ENCODE measurements at regions not wholly inside any gene's neighbourhood (a gene's known extent, or its start where the extent isn't known, plus 50 kb on each side); places are given as distances from the start of the nearest gene placed in this dataset.

- H3K36me3 ChIP-seq (ENCODE audit: control insufficient read depth in 5 of 5, insufficient read depth in 5 of 5, low read length in 5 of 5), result no peaks in the 10 kb centered on the region
- H3K27me3 ChIP-seq (ENCODE audit: control insufficient read depth in 5 of 5, insufficient read depth in 4 of 5, low read length in 5 of 5), result no peaks in the 10 kb centered on the region
- no peak overlapping the region for H3K27ac ChIP-seq (ENCODE audit: low read depth, low read length)
- H3K9me3 ChIP-seq (ENCODE audit: control insufficient read depth in 5 of 5, low read length in 5 of 5), result no peaks in the 10 kb centered on the region
- peaks cover 0 to 26% (median 7%) of the 10 kb centered on the region in 5 donors for H3K4me1 ChIP-seq (ENCODE audit: control insufficient read depth in 5 of 5, insufficient read depth in 5 of 5, low read length in 5 of 5)
- H3K9ac ChIP-seq (ENCODE audit: low read length in 5 of 5), result no peak overlapping the region
- no peak overlapping the region for H3K4me3 ChIP-seq (ENCODE audit: low read depth in 1 of 5, low read length in 5 of 5)
These were observed 297.5 kb upstream of the STT3B start for GRCh38 chr3:31235062-31235700.

- H3K27me3 ChIP-seq (ENCODE audit: control insufficient read depth in 5 of 5, insufficient read depth in 4 of 5, low read length in 5 of 5), result no peaks in the 10 kb centered on the region
- H3K27ac ChIP-seq (ENCODE audit: low read depth, low read length), result no peak overlapping the region
- H3K4me3 ChIP-seq (ENCODE audit: low read depth in 1 of 5, low read length in 5 of 5), result peak overlapping the region in 1 of 5 donors; percentile 16
- no peaks in the 10 kb centered on the region for H3K36me3 ChIP-seq (ENCODE audit: control insufficient read depth in 5 of 5, insufficient read depth in 5 of 5, low read length in 5 of 5)
- no peak overlapping the region for H3K9ac ChIP-seq (ENCODE audit: low read length in 5 of 5)
- peaks cover 0 to 11% (median 0%) of the 10 kb centered on the region in 5 donors for H3K4me1 ChIP-seq (ENCODE audit: control insufficient read depth in 5 of 5, insufficient read depth in 5 of 5, low read length in 5 of 5)
- no peaks in the 10 kb centered on the region for H3K9me3 ChIP-seq (ENCODE audit: control insufficient read depth in 5 of 5, low read length in 5 of 5)
These were observed 294.8 kb upstream of the STT3B start for GRCh38 chr3:31237887-31238286.

- Histone ChIP-seq H3K4me3 (ENCODE audit: low read depth in 1 of 5, low read length in 5 of 5) (no peak overlapping the region), H3K36me3 (ENCODE audit: control insufficient read depth in 5 of 5, insufficient read depth in 5 of 5, low read length in 5 of 5) (no peaks in the 10 kb centered on the region), H3K27ac (ENCODE audit: low read depth, low read length) (no peak overlapping the region), H3K27me3 (ENCODE audit: control insufficient read depth in 5 of 5, insufficient read depth in 4 of 5, low read length in 5 of 5) (no peaks in the 10 kb centered on the region), H3K9ac (ENCODE audit: low read length in 5 of 5) (no peak overlapping the region), H3K4me1 (ENCODE audit: control insufficient read depth in 5 of 5, insufficient read depth in 5 of 5, low read length in 5 of 5) (peaks cover 0 to 5% (median 0%) of the 10 kb centered on the region in 5 donors), H3K9me3 (ENCODE audit: control insufficient read depth in 5 of 5, low read length in 5 of 5) (no peaks in the 10 kb centered on the region)
These were observed 292.7 kb upstream of the STT3B start for GRCh38 chr3:31240013-31240412.

- H3K9me3 ChIP-seq (ENCODE audit: control insufficient read depth in 5 of 5, low read length in 5 of 5), result no peaks in the 10 kb centered on the region
- no peak overlapping the region for H3K9ac ChIP-seq (ENCODE audit: low read length in 5 of 5)
- H3K36me3 ChIP-seq (ENCODE audit: control insufficient read depth in 5 of 5, insufficient read depth in 5 of 5, low read length in 5 of 5), result no peaks in the 10 kb centered on the region
- no peak overlapping the region for H3K27ac ChIP-seq (ENCODE audit: low read depth, low read length)
- no peak overlapping the region for H3K4me3 ChIP-seq (ENCODE audit: low read depth in 1 of 5, low read length in 5 of 5)
- no peaks in the 10 kb centered on the region for H3K27me3 ChIP-seq (ENCODE audit: control insufficient read depth in 5 of 5, insufficient read depth in 4 of 5, low read length in 5 of 5)
- peaks cover 0 to 5% (median 0%) of the 10 kb centered on the region in 5 donors for H3K4me1 ChIP-seq (ENCODE audit: control insufficient read depth in 5 of 5, insufficient read depth in 5 of 5, low read length in 5 of 5)
These were observed 292.3 kb upstream of the STT3B start for GRCh38 chr3:31240466-31240865.

GRCh38 chr3:31240874-31241273, 291.9 kb upstream of the STT3B start:
- Histone ChIP-seq H3K9me3 (ENCODE audit: control insufficient read depth in 5 of 5, low read length in 5 of 5) (no peaks in the 10 kb centered on the region), H3K36me3 (ENCODE audit: control insufficient read depth in 5 of 5, insufficient read depth in 5 of 5, low read length in 5 of 5) (no peaks in the 10 kb centered on the region), H3K27me3 (ENCODE audit: control insufficient read depth in 5 of 5, insufficient read depth in 4 of 5, low read length in 5 of 5) (no peaks in the 10 kb centered on the region), H3K27ac (ENCODE audit: low read depth, low read length) (no peak overlapping the region), H3K9ac (ENCODE audit: low read length in 5 of 5) (no peak overlapping the region), H3K4me1 (ENCODE audit: control insufficient read depth in 5 of 5, insufficient read depth in 5 of 5, low read length in 5 of 5) (peaks cover 0 to 5% (median 0%) of the 10 kb centered on the region in 5 donors), H3K4me3 (ENCODE audit: low read depth in 1 of 5, low read length in 5 of 5) (no peak overlapping the region)

GRCh38 chr3:31241533-31241932, 291.2 kb upstream of the STT3B start:
- Histone ChIP-seq H3K36me3 (ENCODE audit: control insufficient read depth in 5 of 5, insufficient read depth in 5 of 5, low read length in 5 of 5) (no peaks in the 10 kb centered on the region), H3K4me1 (ENCODE audit: control insufficient read depth in 5 of 5, insufficient read depth in 5 of 5, low read length in 5 of 5) (peaks cover 0 to 5% (median 0%) of the 10 kb centered on the region in 5 donors), H3K27ac (ENCODE audit: low read depth, low read length) (no peak overlapping the region), H3K9me3 (ENCODE audit: control insufficient read depth in 5 of 5, low read length in 5 of 5) (no peaks in the 10 kb centered on the region), H3K27me3 (ENCODE audit: control insufficient read depth in 5 of 5, insufficient read depth in 4 of 5, low read length in 5 of 5) (no peaks in the 10 kb centered on the region), H3K9ac (ENCODE audit: low read length in 5 of 5) (no peak overlapping the region), H3K4me3 (ENCODE audit: low read depth in 1 of 5, low read length in 5 of 5) (no peak overlapping the region)

GRCh38 chr3:31242026-31242960, 290.4 kb upstream of the STT3B start:
- H3K36me3 ChIP-seq (ENCODE audit: control insufficient read depth in 5 of 5, insufficient read depth in 5 of 5, low read length in 5 of 5), result no peaks in the 10 kb centered on the region
- no peak overlapping the region for H3K27ac ChIP-seq (ENCODE audit: low read depth, low read length)
- H3K9ac ChIP-seq (ENCODE audit: low read length in 5 of 5), result no peak overlapping the region
- peaks cover 0 to 5% (median 0%) of the 10 kb centered on the region in 5 donors for H3K4me1 ChIP-seq (ENCODE audit: control insufficient read depth in 5 of 5, insufficient read depth in 5 of 5, low read length in 5 of 5)
- H3K9me3 ChIP-seq (ENCODE audit: control insufficient read depth in 5 of 5, low read length in 5 of 5), result no peaks in the 10 kb centered on the region
- no peak overlapping the region for H3K4me3 ChIP-seq (ENCODE audit: low read depth in 1 of 5, low read length in 5 of 5)
- H3K27me3 ChIP-seq (ENCODE audit: control insufficient read depth in 5 of 5, insufficient read depth in 4 of 5, low read length in 5 of 5), result no peaks in the 10 kb centered on the region

GRCh38 chr3:31244929-31245817, 287.6 kb upstream of the STT3B start:
- Histone ChIP-seq H3K27ac (ENCODE audit: low read depth, low read length) (no peak overlapping the region), H3K4me1 (ENCODE audit: control insufficient read depth in 5 of 5, insufficient read depth in 5 of 5, low read length in 5 of 5) (no peaks in the 10 kb centered on the region), H3K4me3 (ENCODE audit: low read depth in 1 of 5, low read length in 5 of 5) (no peak overlapping the region), H3K36me3 (ENCODE audit: control insufficient read depth in 5 of 5, insufficient read depth in 5 of 5, low read length in 5 of 5) (no peaks in the 10 kb centered on the region), H3K27me3 (ENCODE audit: control insufficient read depth in 5 of 5, insufficient read depth in 4 of 5, low read length in 5 of 5) (no peaks in the 10 kb centered on the region), H3K9ac (ENCODE audit: low read length in 5 of 5) (no peak overlapping the region), H3K9me3 (ENCODE audit: control insufficient read depth in 5 of 5, low read length in 5 of 5) (no peaks in the 10 kb centered on the region)

- H3K9me3 ChIP-seq (ENCODE audit: control insufficient read depth in 5 of 5, low read length in 5 of 5), result no peaks in the 10 kb centered on the region
- no peak overlapping the region for H3K9ac ChIP-seq (ENCODE audit: low read length in 5 of 5)
- no peaks in the 10 kb centered on the region for H3K27me3 ChIP-seq (ENCODE audit: control insufficient read depth in 5 of 5, insufficient read depth in 4 of 5, low read length in 5 of 5)
- H3K36me3 ChIP-seq (ENCODE audit: control insufficient read depth in 5 of 5, insufficient read depth in 5 of 5, low read length in 5 of 5), result no peaks in the 10 kb centered on the region
- H3K4me1 ChIP-seq (ENCODE audit: control insufficient read depth in 5 of 5, insufficient read depth in 5 of 5, low read length in 5 of 5), result no peaks in the 10 kb centered on the region
- no peak overlapping the region for H3K4me3 ChIP-seq (ENCODE audit: low read depth in 1 of 5, low read length in 5 of 5)
- no peak overlapping the region for H3K27ac ChIP-seq (ENCODE audit: low read depth, low read length)
These were observed 286.2 kb upstream of the STT3B start for GRCh38 chr3:31246293-31247062.

Measured in subcutaneous abdominal adipose tissue (tissue), 5 donors.